K562 (cell line): ENCODE measurements at regions not wholly inside any gene's neighbourhood (a gene's known extent, or its start where the extent isn't known, plus 50 kb on each side); places are given as distances from the start of the nearest gene placed in this dataset.

Experiments used
- TF ChIP-seq, protein P1 (sequence below), 2 experiments: fragments of 450-650 bp; IDR thresholded peaks; 2 replicates each; pipeline ENCODE4 v1.6.1; 2016; ENCODE audit warnings: mild to moderate bottlenecking in 2 of 2, borderline replicate concordance in 1 of 2, low read depth in 1 of 2, moderate library complexity in 1 of 2

DNA sequence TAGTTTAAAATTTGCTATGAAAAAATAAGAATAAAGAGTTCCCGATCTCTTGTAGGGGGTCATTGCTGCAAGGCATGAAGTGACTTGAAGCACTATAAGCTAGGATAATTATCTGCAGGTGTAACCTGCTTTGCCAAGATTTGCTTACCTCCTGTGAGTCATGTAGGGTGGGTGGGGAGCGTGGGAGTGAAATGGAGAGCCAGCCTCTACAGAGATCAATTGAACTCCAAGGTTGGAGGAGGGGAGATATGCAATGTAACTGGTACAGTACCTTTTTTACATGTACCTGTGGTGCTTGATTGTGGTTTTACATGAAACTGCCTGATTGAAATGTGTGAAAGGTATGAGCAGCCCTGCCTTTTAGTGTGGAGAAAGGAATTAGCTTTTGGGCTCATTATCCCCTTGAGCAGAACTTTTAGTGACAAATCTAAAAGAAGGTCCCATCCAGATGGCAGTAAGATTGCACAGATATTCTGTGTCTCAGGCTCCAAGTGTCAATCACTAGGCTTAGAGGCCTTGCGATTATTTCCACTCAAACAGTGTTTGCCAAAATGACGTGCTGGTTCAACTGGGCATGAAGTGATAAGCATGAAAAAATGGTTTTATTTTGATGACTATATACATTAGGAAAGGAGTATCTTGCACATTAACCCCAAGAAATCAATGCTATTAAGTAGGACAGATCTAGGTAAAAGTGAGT is 138.6 kb upstream of the GRB10 start (continued):
- TF ChIP-seq, protein P1, sequence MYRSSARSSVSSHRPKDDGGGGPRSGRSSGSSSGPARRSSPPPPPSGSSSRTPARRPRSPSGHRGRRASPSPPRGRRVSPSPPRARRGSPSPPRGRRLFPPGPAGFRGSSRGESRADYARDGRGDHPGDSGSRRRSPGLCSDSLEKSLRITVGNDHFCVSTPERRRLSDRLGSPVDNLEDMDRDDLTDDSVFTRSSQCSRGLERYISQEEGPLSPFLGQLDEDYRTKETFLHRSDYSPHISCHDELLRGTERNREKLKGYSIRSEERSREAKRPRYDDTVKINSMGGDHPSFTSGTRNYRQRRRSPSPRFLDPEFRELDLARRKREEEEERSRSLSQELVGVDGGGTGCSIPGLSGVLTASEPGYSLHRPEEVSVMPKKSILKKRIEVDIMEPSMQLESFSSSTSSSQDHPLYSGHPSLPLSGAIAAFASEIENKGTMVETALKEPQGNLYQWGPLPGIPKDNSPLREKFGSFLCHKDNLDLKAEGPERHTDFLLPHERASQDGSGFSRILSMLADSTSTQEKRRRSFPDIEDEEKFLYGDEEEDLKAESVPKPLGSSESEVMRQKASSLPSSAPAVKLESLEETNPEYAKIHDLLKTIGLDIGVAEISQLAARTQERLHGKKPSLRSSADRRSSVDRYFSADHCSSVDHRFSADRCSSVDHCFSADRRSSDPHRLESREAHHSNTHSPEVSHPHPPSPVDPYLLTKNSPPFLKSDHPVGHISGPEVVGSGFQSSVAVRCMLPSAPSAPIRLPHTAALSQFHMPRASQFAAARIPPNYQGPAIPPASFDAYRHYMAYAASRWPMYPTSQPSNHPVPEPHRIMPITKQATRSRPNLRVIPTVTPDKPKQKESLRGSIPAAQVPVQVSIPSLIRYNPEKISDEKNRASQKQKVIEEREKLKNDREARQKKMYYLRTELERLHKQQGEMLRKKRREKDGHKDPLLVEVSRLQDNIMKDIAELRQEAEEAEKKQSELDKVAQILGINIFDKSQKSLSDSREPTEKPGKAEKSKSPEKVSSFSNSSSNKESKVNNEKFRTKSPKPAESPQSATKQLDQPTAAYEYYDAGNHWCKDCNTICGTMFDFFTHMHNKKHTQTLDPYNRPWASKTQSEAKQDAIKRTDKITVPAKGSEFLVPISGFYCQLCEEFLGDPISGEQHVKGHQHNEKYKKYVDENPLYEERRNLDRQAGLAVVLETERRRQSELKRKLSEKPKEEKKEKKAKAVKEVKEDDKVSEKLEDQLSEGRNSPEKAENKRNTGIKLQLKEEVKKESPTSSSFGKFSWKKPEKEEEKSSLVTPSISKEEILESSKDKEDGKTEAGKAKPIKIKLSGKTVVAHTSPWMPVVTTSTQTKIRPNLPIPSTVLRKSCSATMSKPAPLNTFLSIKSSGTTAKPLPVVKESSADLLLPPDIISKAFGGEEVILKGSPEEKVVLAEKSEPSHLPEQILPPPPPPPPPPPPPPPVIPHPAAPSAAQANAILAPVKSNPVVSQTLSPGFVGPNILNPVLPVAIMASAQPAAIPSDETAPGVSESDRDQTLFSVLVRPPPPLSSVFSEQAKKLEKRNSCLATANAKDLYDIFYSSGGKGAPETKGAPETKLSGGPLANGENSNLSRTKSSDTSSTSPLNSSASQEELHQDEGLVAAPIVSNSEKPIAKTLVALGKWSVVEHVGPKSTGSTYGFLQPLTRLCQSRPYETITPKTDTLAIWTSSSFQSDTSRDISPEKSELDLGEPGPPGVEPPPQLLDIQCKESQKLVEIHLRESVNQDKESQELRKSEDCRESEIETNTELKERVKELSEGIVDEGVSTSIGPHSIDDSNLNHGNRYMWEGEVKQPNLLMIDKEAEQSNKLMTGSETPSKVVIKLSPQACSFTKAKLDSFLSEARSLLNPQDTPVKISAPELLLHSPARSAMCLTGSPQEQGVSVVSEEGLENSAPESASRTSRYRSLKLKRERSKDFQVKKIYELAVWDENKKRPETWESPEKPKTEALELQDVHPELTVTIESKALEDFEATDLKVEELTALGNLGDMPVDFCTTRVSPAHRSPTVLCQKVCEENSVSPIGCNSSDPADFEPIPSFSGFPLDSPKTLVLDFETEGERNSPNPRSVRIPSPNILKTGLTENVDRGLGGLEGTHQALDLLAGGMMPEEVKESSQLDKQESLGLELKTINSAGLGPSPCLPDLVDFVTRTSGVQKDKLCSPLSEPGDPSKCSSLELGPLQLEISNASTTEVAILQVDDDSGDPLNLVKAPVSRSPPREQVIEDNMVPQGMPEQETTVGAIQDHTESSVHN (IDR thresholded peaks at IDR 0.05; ENCODE audit: borderline replicate concordance in 1 of 2, low read depth in 1 of 2) = no peak
